Fibroblast of mammary gland (primary cell): ENCODE measurements at regions not wholly inside any gene's neighbourhood (a gene's known extent, or its start where the extent isn't known, plus 50 kb on each side); places are given as distances from the start of the nearest gene placed in this dataset.

Experiments
- DNase-seq: peaks from one replicate; pipeline ENCODE4 v3.0.0-alpha.2; 2010; ENCODE audit warnings: low read depth
- H3K4me3 ChIP-seq: 2 replicates; pipeline ENCODE4 v1.5.1; 2011; ENCODE audit warnings: low read depth, mild to moderate bottlenecking, low read length, moderate library complexity; ENCODE audit not compliant: control insufficient read depth
- CTCF ChIP-seq: conservative IDR thresholded peaks from 2 replicates; pipeline ENCODE4 v1.5.1; 2011; ENCODE audit warnings: low read depth, low read length, inconsistent platforms; ENCODE audit not compliant: control insufficient read depth, insufficient read depth

- H3K4me3 ChIP-seq: no peak overlapping the region
- no peak for TF ChIP-seq CTCF
- no peak for DNase-seq
These were observed 649.5 kb upstream of the MKI67 start for GRCh38 chr10:128775743-128776142.

GRCh38 chr10:128776673-128777252 is 650.5 kb upstream of the MKI67 start:
- TF ChIP-seq CTCF: no peak
- no peak overlapping the region for H3K4me3 ChIP-seq
- no peak for DNase-seq

- TF ChIP-seq CTCF: no peak
- H3K4me3 ChIP-seq: no peak overlapping the region
- no peak for DNase-seq
These were observed 651.1 kb upstream of the MKI67 start for GRCh38 chr10:128777342-128777741.

- no peak for TF ChIP-seq CTCF
- DNase-seq: no peak
- no peak overlapping the region for H3K4me3 ChIP-seq
These were observed 653.2 kb upstream of the MKI67 start for GRCh38 chr10:128779416-128779815.

GRCh38 chr10:128780156-128780761 is 654.0 kb upstream of the MKI67 start:
- no peak for DNase-seq
- no peak overlapping the region for H3K4me3 ChIP-seq
- TF ChIP-seq CTCF: no peak

- no peak overlapping the region for H3K4me3 ChIP-seq
- no peak for TF ChIP-seq CTCF
- DNase-seq: no peak
These were observed 655.4 kb upstream of the MKI67 start for GRCh38 chr10:128781637-128782036.
